Nephron (organoid): ENCODE measurements at regions not wholly inside any gene's neighbourhood (a gene's known extent, or its start where the extent isn't known, plus 50 kb on each side); places are given as distances from the start of the nearest gene placed in this dataset.

Source experiments
- H3K27ac Mint-ChIP-seq, 3 experiments: 2 replicates each; pipeline ENCODE4 v1.8.0; 2020; ENCODE audit warnings: mixed read lengths in 3 of 3, mild to moderate bottlenecking in 2 of 3, moderate library complexity in 1 of 3
- H3K27me3 Mint-ChIP-seq: 2 replicates; pipeline ENCODE4 v1.8.0; 2021; ENCODE audit warnings: low read depth, mild to moderate bottlenecking, moderate library complexity, mixed read lengths
- H3K36me3 Mint-ChIP-seq: 2 replicates; pipeline ENCODE4 v1.8.0; 2020; ENCODE audit warnings: low read depth, mixed read lengths
- H3K4me1 Mint-ChIP-seq: 2 replicates; pipeline ENCODE4 v1.8.0; 2020; ENCODE audit warnings: mixed read lengths
- H3K4me3 Mint-ChIP-seq, 3 experiments: 2 replicates each; pipeline ENCODE4 v1.8.0; 2020; ENCODE audit warnings: mild to moderate bottlenecking in 3 of 3, mixed read lengths in 3 of 3, moderate library complexity in 2 of 3
- H3K9me3 Mint-ChIP-seq: 2 replicates; pipeline ENCODE4 v1.8.0; 2020; ENCODE audit warnings: mixed read lengths
- TF ChIP-seq, protein P1 (sequence below), 3 experiments: fragments of 200-600 bp; sonication (generic); IDR thresholded peaks; one replicate each; pipeline ENCODE4 v1.5.0; 2021; ENCODE audit warnings: antibody characterized with exemption in 3 of 3; ENCODE audit not compliant: unreplicated experiment in 3 of 3

DNA sequence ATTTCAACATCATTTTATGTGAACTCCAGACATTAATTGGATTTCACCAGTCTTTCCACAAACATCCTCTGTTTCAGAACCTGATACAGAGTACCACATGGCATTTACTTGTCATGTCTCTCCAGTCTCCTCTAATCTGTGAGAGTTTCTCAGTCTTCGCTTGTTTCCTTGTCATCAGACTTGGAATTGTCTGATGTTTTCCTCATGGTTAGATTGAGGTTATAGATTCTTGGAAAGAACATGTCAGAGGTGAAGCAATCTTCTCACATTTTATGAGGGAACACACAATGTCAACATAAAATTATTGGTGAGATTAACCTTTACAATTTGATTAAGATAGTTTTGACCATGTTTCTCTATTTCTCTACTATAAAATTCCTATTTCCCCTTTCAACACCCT, 74.9 kb upstream of the TMPRSS15 start:
- Mint-ChIP-seq H3K9me3 (no peaks in the 10 kb centered on the region), H3K36me3 (no peaks in the 10 kb centered on the region), H3K4me3 (no peak overlapping the region), H3K27me3 (no peaks in the 10 kb centered on the region), H3K4me1 (no peaks in the 10 kb centered on the region), H3K27ac (no peak overlapping the region)
- TF ChIP-seq, protein P1, sequence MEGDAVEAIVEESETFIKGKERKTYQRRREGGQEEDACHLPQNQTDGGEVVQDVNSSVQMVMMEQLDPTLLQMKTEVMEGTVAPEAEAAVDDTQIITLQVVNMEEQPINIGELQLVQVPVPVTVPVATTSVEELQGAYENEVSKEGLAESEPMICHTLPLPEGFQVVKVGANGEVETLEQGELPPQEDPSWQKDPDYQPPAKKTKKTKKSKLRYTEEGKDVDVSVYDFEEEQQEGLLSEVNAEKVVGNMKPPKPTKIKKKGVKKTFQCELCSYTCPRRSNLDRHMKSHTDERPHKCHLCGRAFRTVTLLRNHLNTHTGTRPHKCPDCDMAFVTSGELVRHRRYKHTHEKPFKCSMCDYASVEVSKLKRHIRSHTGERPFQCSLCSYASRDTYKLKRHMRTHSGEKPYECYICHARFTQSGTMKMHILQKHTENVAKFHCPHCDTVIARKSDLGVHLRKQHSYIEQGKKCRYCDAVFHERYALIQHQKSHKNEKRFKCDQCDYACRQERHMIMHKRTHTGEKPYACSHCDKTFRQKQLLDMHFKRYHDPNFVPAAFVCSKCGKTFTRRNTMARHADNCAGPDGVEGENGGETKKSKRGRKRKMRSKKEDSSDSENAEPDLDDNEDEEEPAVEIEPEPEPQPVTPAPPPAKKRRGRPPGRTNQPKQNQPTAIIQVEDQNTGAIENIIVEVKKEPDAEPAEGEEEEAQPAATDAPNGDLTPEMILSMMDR (IDR thresholded peaks at IDR 0.05; ENCODE audit: unreplicated experiment in 3 of 3): no peak

DNA sequence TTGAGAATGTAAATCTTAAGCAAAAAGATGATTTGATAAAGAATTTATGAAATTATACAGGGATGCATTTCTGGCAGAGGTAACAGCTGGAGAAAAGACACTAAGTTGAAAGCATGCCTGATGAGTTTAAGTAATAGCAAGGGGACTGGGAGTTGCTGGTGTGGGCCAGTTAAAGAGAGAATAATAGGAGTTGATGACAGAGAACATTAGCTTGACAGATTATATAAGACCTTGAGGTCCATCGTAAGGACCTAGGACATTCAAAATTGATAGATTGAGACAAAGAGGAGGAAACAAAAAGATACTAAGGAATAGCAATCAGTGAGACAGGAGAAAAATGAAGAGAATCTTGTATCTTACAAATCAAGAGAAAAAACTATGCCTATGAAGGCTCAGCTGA, 84.7 kb upstream of the TMPRSS15 start:
- H3K36me3 Mint-ChIP-seq: no peaks in the 10 kb centered on the region
- TF ChIP-seq, protein P1 (IDR thresholded peaks at IDR 0.05; ENCODE audit: unreplicated experiment in 3 of 3): no peak
- H3K27ac Mint-ChIP-seq: no peak overlapping the region
- no peak overlapping the region for H3K4me3 Mint-ChIP-seq
- no peaks in the 10 kb centered on the region for H3K27me3 Mint-ChIP-seq
- no peaks in the 10 kb centered on the region for H3K4me1 Mint-ChIP-seq
- no peaks in the 10 kb centered on the region for H3K9me3 Mint-ChIP-seq

DNA sequence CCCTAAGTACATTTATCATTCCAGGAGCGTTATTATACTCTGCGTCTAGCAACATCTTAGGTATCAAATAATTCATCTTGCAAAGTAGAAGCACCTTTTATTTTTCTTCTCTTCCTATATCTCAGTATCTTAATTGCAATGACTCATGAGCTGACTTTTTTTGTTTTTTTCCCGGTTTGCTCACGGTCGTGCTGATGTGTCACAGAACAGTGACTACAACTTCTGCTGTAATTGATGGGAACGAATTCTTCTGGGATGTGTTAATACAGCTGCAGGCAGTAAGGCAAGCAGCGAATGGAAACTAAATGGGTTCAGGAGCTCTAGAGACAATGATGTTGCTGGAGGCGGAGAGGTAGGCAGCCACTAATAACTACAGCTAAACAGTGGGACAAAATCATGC, 89.8 kb upstream of the TMPRSS15 start:
- Mint-ChIP-seq H3K4me1 (no peaks in the 10 kb centered on the region), H3K27me3 (no peaks in the 10 kb centered on the region), H3K4me3 (no peak overlapping the region), H3K36me3 (no peaks in the 10 kb centered on the region), H3K27ac (no peak overlapping the region), H3K9me3 (no peaks in the 10 kb centered on the region)
- TF ChIP-seq, protein P1 (IDR thresholded peaks at IDR 0.05; ENCODE audit: unreplicated experiment in 3 of 3): no peak

DNA sequence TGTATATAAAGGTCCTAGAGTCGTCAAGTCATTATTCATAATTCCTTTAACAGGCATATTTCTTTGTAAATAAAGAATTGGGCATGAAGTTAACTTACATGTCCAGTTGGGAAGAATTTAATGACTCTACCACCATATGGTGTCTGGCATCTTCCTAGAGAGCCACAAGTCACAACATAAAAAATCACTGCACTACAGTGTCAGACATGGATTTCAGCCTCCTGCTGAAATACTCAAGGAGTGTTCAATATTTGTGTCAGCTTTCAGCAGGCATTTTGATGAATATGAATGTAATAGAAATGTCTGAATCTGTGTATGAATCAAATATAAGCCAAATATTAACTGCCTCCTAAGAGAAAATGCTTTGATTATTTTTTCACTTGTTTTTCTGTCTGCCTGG, 91.9 kb upstream of the TMPRSS15 start:
- H3K4me3 Mint-ChIP-seq: no peak overlapping the region
- no peaks in the 10 kb centered on the region for H3K27me3 Mint-ChIP-seq
- H3K4me1 Mint-ChIP-seq: no peaks in the 10 kb centered on the region
- no peak overlapping the region for H3K27ac Mint-ChIP-seq
- H3K36me3 Mint-ChIP-seq: no peaks in the 10 kb centered on the region
- TF ChIP-seq, protein P1 (IDR thresholded peaks at IDR 0.05; ENCODE audit: unreplicated experiment in 3 of 3): no peak
- H3K9me3 Mint-ChIP-seq: no peaks in the 10 kb centered on the region

DNA sequence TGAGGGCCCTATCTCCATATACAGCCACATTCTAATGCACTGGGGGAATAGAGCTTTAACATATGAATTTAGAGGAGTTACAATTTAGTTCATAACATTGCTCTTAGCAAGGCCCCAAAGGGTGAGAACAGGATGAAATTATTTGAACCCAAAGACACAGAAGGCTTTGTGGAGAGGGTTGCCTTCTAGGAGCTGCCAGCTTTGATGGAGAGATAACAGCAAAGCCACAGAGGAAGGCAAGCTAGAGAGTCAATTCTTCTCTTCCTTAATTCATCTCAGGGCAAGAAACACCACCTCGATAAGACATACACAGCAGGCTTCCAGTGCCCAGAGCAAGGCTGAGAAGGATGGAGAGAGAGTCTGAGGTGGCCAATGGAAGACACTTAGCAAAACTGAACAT, 94.8 kb upstream of the TMPRSS15 start:
- H3K27me3 Mint-ChIP-seq: no peaks in the 10 kb centered on the region
- TF ChIP-seq, protein P1 (IDR thresholded peaks at IDR 0.05; ENCODE audit: unreplicated experiment in 3 of 3): no peak
- no peaks in the 10 kb centered on the region for H3K36me3 Mint-ChIP-seq
- H3K4me3 Mint-ChIP-seq: no peak overlapping the region
- no peaks in the 10 kb centered on the region for H3K4me1 Mint-ChIP-seq
- peaks cover 13% of the 10 kb centered on the region for H3K9me3 Mint-ChIP-seq
- no peak overlapping the region for H3K27ac Mint-ChIP-seq

DNA sequence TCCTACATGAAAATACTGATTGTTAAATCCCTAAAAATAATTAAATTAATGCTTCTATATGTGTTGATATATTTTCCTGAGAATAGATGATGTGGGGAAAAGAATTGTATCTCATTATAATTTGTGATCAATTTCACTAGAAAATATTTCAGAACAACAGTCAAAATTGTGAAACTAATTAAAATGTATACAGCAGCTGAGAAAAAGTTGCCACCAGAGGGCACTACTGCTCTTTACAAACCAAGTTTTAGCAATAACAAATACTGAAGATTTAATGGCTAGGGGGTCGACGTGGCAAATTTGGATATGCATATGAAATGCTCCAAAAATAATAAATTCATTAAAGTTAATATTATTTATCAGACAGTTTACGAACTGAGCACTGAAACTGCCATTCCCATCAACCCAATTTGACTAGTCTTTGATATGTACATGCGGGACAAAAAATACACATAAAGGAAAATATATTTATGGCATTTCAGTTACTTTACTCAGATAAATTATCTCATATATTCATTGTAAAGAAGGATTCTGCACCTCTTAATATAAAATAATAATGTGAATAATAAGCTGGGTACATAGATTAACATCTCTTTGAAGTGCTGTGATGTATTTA, 96.3 kb upstream of the TMPRSS15 start:
- Mint-ChIP-seq H3K27me3 (no peaks in the 10 kb centered on the region), H3K9me3 (peaks cover 16% of the 10 kb centered on the region), H3K27ac (no peak overlapping the region), H3K36me3 (no peaks in the 10 kb centered on the region), H3K4me1 (no peaks in the 10 kb centered on the region), H3K4me3 (no peak overlapping the region)
- TF ChIP-seq, protein P1 (IDR thresholded peaks at IDR 0.05; ENCODE audit: unreplicated experiment in 3 of 3): peak; percentile 81 to 93 (median 90)
